Tibial artery (tissue), 4 donors: ENCODE measurements at regions not wholly inside any gene's neighbourhood (a gene's known extent, or its start where the extent isn't known, plus 50 kb on each side); places are given as distances from the start of the nearest gene placed in this dataset.

ENCODE experiments used
- DNase-seq, 2 donors: peaks; one replicate each; pipeline ENCODE4 v3.0.0-alpha.2; 2019
- H3K27ac ChIP-seq, 2 donors: fragments of 200-600 bp; sonication (generic) in 1 of 2; 1 replicate in 1 of 2; 2 replicates in 1 of 2; pipeline ENCODE4 v1.5.1; 2018 to 2019; ENCODE audit warnings: mild to moderate bottlenecking in 1 of 2
- H3K27me3 ChIP-seq, 2 donors: fragments of 200-600 bp; sonication (generic) in 1 of 2; one replicate each; pipeline versions ENCODE4 v1.5.1 to v1.6.0; 2016 to 2019
- H3K36me3 ChIP-seq, 3 donors: fragments of 200-600 bp; sonication (generic) in 2 of 3; one replicate each; pipeline ENCODE4 v1.5.1; 2016 to 2019; ENCODE audit warnings: mild to moderate bottlenecking in 2 of 3
- H3K4me1 ChIP-seq, 4 donors: fragments of 200-600 bp; sonication (generic) in 2 of 4; 1 replicate in 3 of 4; 2 replicates in 1 of 4; pipeline ENCODE4 v1.5.1; 2016 to 2019
- H3K4me3 ChIP-seq, 2 donors: fragments of 200-600 bp; sonication (generic) in 1 of 2; 1 replicate in 1 of 2; 2 replicates in 1 of 2; pipeline ENCODE4 v1.5.1; 2018 to 2019; ENCODE audit warnings: mild to moderate bottlenecking in 2 of 2
- H3K9me3 ChIP-seq, 3 donors: fragments of 200-600 bp; sonication (generic) in 1 of 3; one replicate each; pipeline ENCODE4 v1.5.1; 2016 to 2019
- CTCF ChIP-seq, 2 experiments: fragments of 200-600 bp in 1 of 2; fragments of 450-650 bp in 1 of 2; IDR thresholded peaks; one replicate each; pipeline ENCODE4 v1.5.1; 2017 to 2019; ENCODE audit warnings: antibody characterized with exemption in 2 of 2, mild to moderate bottlenecking in 1 of 2, moderate library complexity in 1 of 2
- intact Hi-C: fragments of 100-400 bp; cut with DNase I; formaldehyde crosslinking; loops from one replicate; pipeline ENCODE4 v1.15.0; 2023; ENCODE audit warnings: low total_unique reads

- H3K9me3 ChIP-seq, result no peaks in the 10 kb centered on the region
- no peaks in the 10 kb centered on the region for H3K36me3 ChIP-seq
- H3K27ac ChIP-seq, result no peak overlapping the region
- intact Hi-C loops, result no loop called here
- H3K27me3 ChIP-seq, result no peaks in the 10 kb centered on the region
- no peak overlapping the region for H3K4me3 ChIP-seq
- H3K4me1 ChIP-seq, result peaks cover 0 to 74% (median 13%) of the 10 kb centered on the region in 4 donors
- TF ChIP-seq CTCF (IDR thresholded peaks at IDR 0.05), result no peak
- DNase-seq, result no peak
Observed at GRCh38 chr6:84517741-84518530, 246.5 kb downstream of the TBX18 start.

GRCh38 chr6:84516154-84516553 lies 248.2 kb downstream of the TBX18 start:
- Histone ChIP-seq H3K36me3 (no peaks in the 10 kb centered on the region), H3K4me1 (peaks cover 0 to 67% (median 4%) of the 10 kb centered on the region in 4 donors), H3K9me3 (no peaks in the 10 kb centered on the region), H3K27ac (no peak overlapping the region), H3K4me3 (no peak overlapping the region), H3K27me3 (no peaks in the 10 kb centered on the region)
- no peak for DNase-seq
- TF ChIP-seq CTCF (IDR thresholded peaks at IDR 0.05), result no peak
- intact Hi-C loops, result no loop called here

GRCh38 chr6:84515067-84515466 lies 249.3 kb downstream of the TBX18 start:
- Histone ChIP-seq H3K36me3 (no peaks in the 10 kb centered on the region), H3K9me3 (no peaks in the 10 kb centered on the region), H3K27ac (peak overlapping the region; percentile 35 to 60), H3K4me1 (peaks cover 0 to 58% (median 4%) of the 10 kb centered on the region in 4 donors), H3K4me3 (no peak overlapping the region), H3K27me3 (no peaks in the 10 kb centered on the region)
- intact Hi-C loops, result no loop called here
- TF ChIP-seq CTCF (IDR thresholded peaks at IDR 0.05), result no peak
- no peak for DNase-seq

- no peak for TF ChIP-seq CTCF (IDR thresholded peaks at IDR 0.05)
- DNase-seq, result no peak
- peak overlapping the region in 1 of 2 donors; percentile 60 for H3K27ac ChIP-seq
- H3K4me1 ChIP-seq, result peaks cover 0 to 60% (median 4%) of the 10 kb centered on the region in 4 donors
- peak overlapping the region in 1 of 2 donors; percentile 10 for H3K4me3 ChIP-seq
- intact Hi-C loops, result no loop called here
- H3K9me3 ChIP-seq, result no peaks in the 10 kb centered on the region
- no peaks in the 10 kb centered on the region for H3K27me3 ChIP-seq
- H3K36me3 ChIP-seq, result no peaks in the 10 kb centered on the region
Observed at GRCh38 chr6:84514089-84514971, 250.1 kb downstream of the TBX18 start.

GRCh38 chr6:84512391-84512790 lies 252.0 kb downstream of the TBX18 start:
- Histone ChIP-seq H3K27ac (peak overlapping the region in 1 of 2 donors; percentile 21), H3K9me3 (no peaks in the 10 kb centered on the region), H3K4me1 (peaks cover 0 to 58% (median 4%) of the 10 kb centered on the region in 4 donors), H3K4me3 (no peak overlapping the region), H3K36me3 (no peaks in the 10 kb centered on the region), H3K27me3 (no peaks in the 10 kb centered on the region)
- DNase-seq, result no peak
- no peak for TF ChIP-seq CTCF (IDR thresholded peaks at IDR 0.05)
- intact Hi-C loops, result no loop called here
